Natural killer cell (primary cell): ENCODE measurements at regions not wholly inside any gene's neighbourhood (a gene's known extent, or its start where the extent isn't known, plus 50 kb on each side); places are given as distances from the start of the nearest gene placed in this dataset.

Experiments
- ATAC-seq, 3 donors: fragments of 150-1000 bp in 2 of 3; fragments of 200-7000 bp in 1 of 3; cut with Tn5 transposase; 1 replicate in 1 of 3; 2 replicates in 2 of 3; pipeline ENCODE4 v1.10.0; 2021; ENCODE audit warnings: mild to moderate bottlenecking in 2 of 3, moderate library complexity in 2 of 3
- DNase-seq, 2 donors: peaks; one replicate each; pipeline versions ENCODE4 v3.0.0 to v3.0.0-alpha.2; 2013 to 2021; ENCODE audit warnings: mixed read lengths in 1 of 2
- H3K27ac ChIP-seq: one replicate; pipeline ENCODE4 v1.5.1; 2013; ENCODE audit warnings: mild to moderate bottlenecking, low read length
- H3K27me3 ChIP-seq: one replicate; pipeline ENCODE4 v1.6.1; 2013; ENCODE audit warnings: low read length; ENCODE audit not compliant: control insufficient read depth, insufficient read depth
- H3K36me3 ChIP-seq: one replicate; pipeline ENCODE4 v1.6.1; 2013; ENCODE audit warnings: low read length; ENCODE audit not compliant: control insufficient read depth, insufficient read depth
- H3K4me1 ChIP-seq: one replicate; pipeline ENCODE4 v1.6.1; 2013; ENCODE audit warnings: low read length; ENCODE audit not compliant: control insufficient read depth, insufficient read depth
- H3K4me3 ChIP-seq: one replicate; pipeline ENCODE4 v1.5.1; 2013; ENCODE audit warnings: low read length
- H3K9me3 ChIP-seq: one replicate; pipeline ENCODE4 v1.6.1; 2013; ENCODE audit warnings: low read length; ENCODE audit not compliant: control insufficient read depth, insufficient read depth
- H3K27ac Mint-ChIP-seq, 2 donors: one replicate each; pipeline ENCODE4 v1.8.0; 2022; ENCODE audit warnings: mild to moderate bottlenecking in 2 of 2, mixed read lengths in 2 of 2, moderate library complexity in 1 of 2
- H3K27me3 Mint-ChIP-seq, 2 donors: one replicate each; pipeline ENCODE4 v1.8.0; 2022; ENCODE audit warnings: low read depth in 2 of 2, mixed read lengths in 2 of 2
- H3K36me3 Mint-ChIP-seq: one replicate; pipeline ENCODE4 v1.8.0; 2022; ENCODE audit warnings: mixed read lengths
- H3K4me1 Mint-ChIP-seq, 2 donors: one replicate each; pipeline ENCODE4 v1.8.0; 2022; ENCODE audit warnings: mixed read lengths in 2 of 2
- H3K4me3 Mint-ChIP-seq: one replicate; pipeline ENCODE4 v1.8.0; 2022; ENCODE audit warnings: mild to moderate bottlenecking, moderate library complexity, mixed read lengths
- H3K9me3 Mint-ChIP-seq, 2 donors: one replicate each; pipeline ENCODE4 v1.8.0; 2022; ENCODE audit warnings: mixed read lengths in 2 of 2
- WGBS: methylation state at CpG from one replicate; pipeline ENCODE4 v1.1.7; 2013; ENCODE audit warnings: missing lambda C conversion rate; ENCODE audit not compliant: insufficient coverage; 5-methylcytosine and 5-hydroxymethylcytosine counted together
- intact Hi-C: fragments of 100-400 bp; cut with micrococcal nuclease; formaldehyde crosslinking; loops from one replicate; pipeline ENCODE4 v1.14.2; 2022
- TF ChIP-seq, protein P1 (sequence below): fragments of 200-600 bp; IDR thresholded peaks from one replicate; pipeline ENCODE4 v1.8.0; 2022; ENCODE audit warnings: antibody characterized with exemption

DNA sequence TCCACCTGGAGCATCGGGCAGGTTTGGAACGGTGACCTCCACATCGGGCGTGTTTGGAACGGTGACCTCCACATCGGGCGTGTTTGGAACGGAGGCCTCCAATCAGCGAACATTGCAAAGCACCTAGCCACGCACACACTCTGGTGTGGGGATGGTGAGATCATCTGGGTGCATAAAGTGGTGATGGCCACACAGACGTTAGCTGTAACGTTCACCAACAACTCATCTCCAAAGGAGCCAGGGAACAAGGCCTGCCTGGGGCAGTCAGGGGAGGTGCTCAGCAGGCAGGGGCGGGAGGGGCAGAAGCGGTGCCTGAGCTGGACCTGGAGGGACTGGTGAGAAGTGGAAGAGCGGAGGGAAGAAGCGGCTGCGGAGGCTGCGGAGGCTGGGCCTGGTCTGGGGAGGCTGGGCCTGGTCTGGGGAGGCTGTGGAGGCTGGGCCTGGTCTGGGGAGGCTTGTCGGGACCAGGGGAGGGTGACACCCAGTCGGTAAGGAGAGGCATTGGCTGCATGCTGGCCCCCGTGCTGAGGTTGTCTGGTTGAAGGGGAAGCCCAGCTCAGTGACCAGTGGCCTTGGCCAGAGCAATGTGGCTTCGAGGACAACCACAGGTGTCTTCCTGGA, 89.9 kb downstream of the PSMB1 start:
- H3K27me3 Mint-ChIP-seq = no peaks in the 10 kb centered on the region
- H3K27ac Mint-ChIP-seq = peak overlapping the region; percentile 96
- no peak for ATAC-seq
- H3K36me3 Mint-ChIP-seq = no peaks in the 10 kb centered on the region
- peaks cover 74 to 76% of the 10 kb centered on the region in 2 donors for H3K4me1 Mint-ChIP-seq
- H3K4me3 Mint-ChIP-seq = peak overlapping the region; percentile 89
- no peak for DNase-seq
- Histone ChIP-seq H3K4me1 (peaks cover 81% of the 10 kb centered on the region), H3K9me3 (peaks cover 9% of the 10 kb centered on the region), H3K4me3 (no peak overlapping the region), H3K27ac (peak overlapping the region; percentile 86), H3K36me3 (peaks cover 4% of the 10 kb centered on the region), H3K27me3 (no peaks in the 10 kb centered on the region)
- WGBS = 80% methylated on average over 22 of the region's 22 CpGs
- H3K9me3 Mint-ChIP-seq = peaks cover 0 to 2% of the 10 kb centered on the region in 2 donors
- TF ChIP-seq, protein P1, sequence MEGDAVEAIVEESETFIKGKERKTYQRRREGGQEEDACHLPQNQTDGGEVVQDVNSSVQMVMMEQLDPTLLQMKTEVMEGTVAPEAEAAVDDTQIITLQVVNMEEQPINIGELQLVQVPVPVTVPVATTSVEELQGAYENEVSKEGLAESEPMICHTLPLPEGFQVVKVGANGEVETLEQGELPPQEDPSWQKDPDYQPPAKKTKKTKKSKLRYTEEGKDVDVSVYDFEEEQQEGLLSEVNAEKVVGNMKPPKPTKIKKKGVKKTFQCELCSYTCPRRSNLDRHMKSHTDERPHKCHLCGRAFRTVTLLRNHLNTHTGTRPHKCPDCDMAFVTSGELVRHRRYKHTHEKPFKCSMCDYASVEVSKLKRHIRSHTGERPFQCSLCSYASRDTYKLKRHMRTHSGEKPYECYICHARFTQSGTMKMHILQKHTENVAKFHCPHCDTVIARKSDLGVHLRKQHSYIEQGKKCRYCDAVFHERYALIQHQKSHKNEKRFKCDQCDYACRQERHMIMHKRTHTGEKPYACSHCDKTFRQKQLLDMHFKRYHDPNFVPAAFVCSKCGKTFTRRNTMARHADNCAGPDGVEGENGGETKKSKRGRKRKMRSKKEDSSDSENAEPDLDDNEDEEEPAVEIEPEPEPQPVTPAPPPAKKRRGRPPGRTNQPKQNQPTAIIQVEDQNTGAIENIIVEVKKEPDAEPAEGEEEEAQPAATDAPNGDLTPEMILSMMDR = no peak
- intact Hi-C loops = loop anchor here (5.0 kb wide), 3 partner anchors 156 to 656 kb away; partner anchors contain the start of gene FAM120B

- H3K9me3 Mint-ChIP-seq = peaks cover 0 to 2% of the 10 kb centered on the region in 2 donors
- Histone ChIP-seq H3K4me3 (no peak overlapping the region), H3K9me3 (peaks cover 5% of the 10 kb centered on the region), H3K4me1 (peaks cover 80% of the 10 kb centered on the region), H3K27me3 (no peaks in the 10 kb centered on the region), H3K36me3 (peaks cover under 1% of the 10 kb centered on the region), H3K27ac (peak overlapping the region; percentile 86)
- intact Hi-C loops = loop anchor here (5.0 kb wide), 3 partner anchors 155 to 655 kb away; partner anchors contain the start of gene FAM120B
- peak overlapping the region; percentile 96 for H3K27ac Mint-ChIP-seq
- H3K27me3 Mint-ChIP-seq = no peaks in the 10 kb centered on the region
- DNase-seq (peak in 1 of 2 donors; percentile 41), ATAC-seq (peak; percentile 49 to 63 (median 58))
- H3K4me1 Mint-ChIP-seq = peaks cover 67 to 69% of the 10 kb centered on the region in 2 donors
- 52% methylated on average over 7 of the region's 7 CpGs for WGBS
- TF ChIP-seq, protein P1 = no peak
- H3K36me3 Mint-ChIP-seq = no peaks in the 10 kb centered on the region
- H3K4me3 Mint-ChIP-seq = peak overlapping the region; percentile 84
These were observed 90.6 kb downstream of the PSMB1 start for GRCh38 chr6:170462366-170463020.

DNA sequence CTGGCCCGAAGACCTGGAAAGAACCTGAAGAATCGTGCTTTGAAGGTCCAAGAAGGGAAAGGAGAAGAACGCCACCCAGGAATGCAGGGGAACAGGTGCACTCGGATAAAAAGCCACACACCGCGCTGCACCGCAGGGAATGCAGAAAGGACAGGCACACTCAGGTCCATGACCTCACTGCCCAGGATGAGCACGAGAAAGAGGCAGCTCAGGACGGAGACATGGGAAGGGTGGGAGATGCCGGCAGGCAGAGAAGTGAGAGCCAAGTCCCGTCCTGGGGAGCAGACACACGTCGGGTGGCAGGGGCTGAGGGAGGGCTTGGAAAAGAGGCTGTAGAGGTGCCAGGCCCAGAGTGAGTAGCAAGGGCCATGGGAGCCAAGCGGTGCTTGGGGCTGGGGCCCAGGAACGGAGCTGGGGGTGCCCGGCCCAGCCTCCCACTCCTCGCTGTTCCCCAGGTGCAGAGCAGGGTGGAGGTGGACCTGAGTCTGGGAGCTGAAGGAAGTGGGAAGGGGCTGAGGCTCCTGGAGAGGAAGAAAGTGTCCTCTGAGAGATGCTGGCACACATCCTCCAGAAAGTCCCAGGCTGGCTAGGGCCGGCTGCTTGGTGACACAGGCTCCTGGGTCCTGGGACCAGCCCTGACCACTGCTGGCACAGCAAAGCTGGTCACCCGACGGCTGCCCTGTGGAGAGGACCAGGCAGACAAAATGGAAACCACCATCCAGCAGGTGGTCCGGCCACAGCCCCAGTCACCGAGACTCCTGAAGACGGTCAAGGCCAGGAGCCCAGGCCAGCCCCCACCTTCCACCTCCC, 91.3 kb downstream of the PSMB1 start:
- H3K4me3 Mint-ChIP-seq = peak overlapping the region; percentile 84
- TF ChIP-seq, protein P1 = no peak
- no peak for ATAC-seq
- no peaks in the 10 kb centered on the region for H3K36me3 Mint-ChIP-seq
- Histone ChIP-seq H3K9me3 (peaks cover 4% of the 10 kb centered on the region), H3K36me3 (no peaks in the 10 kb centered on the region), H3K27me3 (no peaks in the 10 kb centered on the region), H3K27ac (peak overlapping the region; percentile 86), H3K4me3 (no peak overlapping the region), H3K4me1 (peaks cover 80% of the 10 kb centered on the region)
- peak overlapping the region; percentile 96 for H3K27ac Mint-ChIP-seq
- H3K4me1 Mint-ChIP-seq = peaks cover 66 to 74% of the 10 kb centered on the region in 2 donors
- 72% methylated on average over 23 of the region's 23 CpGs for WGBS
- DNase-seq = no peak
- peaks cover 0 to 2% of the 10 kb centered on the region in 2 donors for H3K9me3 Mint-ChIP-seq
- no peaks in the 10 kb centered on the region for H3K27me3 Mint-ChIP-seq
- intact Hi-C loops = loop anchor here (5.0 kb wide), 3 partner anchors 154 to 654 kb away; partner anchors contain the start of gene FAM120B
